ENCODE measurements at regions not wholly inside any gene's neighbourhood (a gene's known extent, or its start where the extent isn't known, plus 50 kb on each side); places are given as distances from the start of the nearest gene placed in this dataset.

DNA sequence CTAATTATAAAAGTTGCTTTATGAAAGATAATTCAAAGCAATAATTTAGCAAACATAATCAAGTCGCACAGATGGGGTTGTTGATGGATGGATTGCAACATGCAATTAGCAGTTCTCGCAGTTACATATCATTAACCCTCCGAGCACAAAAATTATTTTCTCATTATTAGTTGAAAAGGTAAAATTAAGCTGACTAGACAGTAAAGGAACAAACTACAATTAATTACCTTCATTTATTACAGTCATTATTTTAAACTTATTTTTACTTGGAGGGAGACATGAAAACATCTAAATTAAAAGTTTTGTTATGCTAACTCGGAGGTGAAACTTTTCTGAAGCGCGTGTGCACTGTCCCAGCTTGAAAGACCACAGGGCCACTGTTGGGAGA lies 146.9 kb downstream of the PHETA1 start:
- Histone ChIP-seq H3K9ac (ENCODE audit: low read length) (no peak overlapping the region), H3K79me2 (ENCODE audit: low read length) (no peaks in the 10 kb centered on the region), H3K36me3 (replicated peaks; ENCODE audit: low read depth, low read length) (no peaks in the 10 kb centered on the region), H2AFZ (ENCODE audit: low read depth, low read length) (no peak overlapping the region), H3K4me1 (ENCODE audit: low read length) (no peaks in the 10 kb centered on the region), H3K9me3 (ENCODE audit: insufficient read depth, low read length) (no peaks in the 10 kb centered on the region), H3K27me3 (ENCODE audit: low read depth, low read length) (peaks cover 14% of the 10 kb centered on the region), H3K4me3 (ENCODE audit: low read length) (no peak overlapping the region), H3K4me2 (ENCODE audit: low read length) (no peak overlapping the region), H3K27ac (ENCODE audit: low read length) (no peak overlapping the region), H4K20me1 (ENCODE audit: insufficient read depth, low read length) (no peaks in the 10 kb centered on the region)
- TF ChIP-seq, protein P1, sequence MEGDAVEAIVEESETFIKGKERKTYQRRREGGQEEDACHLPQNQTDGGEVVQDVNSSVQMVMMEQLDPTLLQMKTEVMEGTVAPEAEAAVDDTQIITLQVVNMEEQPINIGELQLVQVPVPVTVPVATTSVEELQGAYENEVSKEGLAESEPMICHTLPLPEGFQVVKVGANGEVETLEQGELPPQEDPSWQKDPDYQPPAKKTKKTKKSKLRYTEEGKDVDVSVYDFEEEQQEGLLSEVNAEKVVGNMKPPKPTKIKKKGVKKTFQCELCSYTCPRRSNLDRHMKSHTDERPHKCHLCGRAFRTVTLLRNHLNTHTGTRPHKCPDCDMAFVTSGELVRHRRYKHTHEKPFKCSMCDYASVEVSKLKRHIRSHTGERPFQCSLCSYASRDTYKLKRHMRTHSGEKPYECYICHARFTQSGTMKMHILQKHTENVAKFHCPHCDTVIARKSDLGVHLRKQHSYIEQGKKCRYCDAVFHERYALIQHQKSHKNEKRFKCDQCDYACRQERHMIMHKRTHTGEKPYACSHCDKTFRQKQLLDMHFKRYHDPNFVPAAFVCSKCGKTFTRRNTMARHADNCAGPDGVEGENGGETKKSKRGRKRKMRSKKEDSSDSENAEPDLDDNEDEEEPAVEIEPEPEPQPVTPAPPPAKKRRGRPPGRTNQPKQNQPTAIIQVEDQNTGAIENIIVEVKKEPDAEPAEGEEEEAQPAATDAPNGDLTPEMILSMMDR (IDR thresholded peaks at IDR 0.05; ENCODE audit: low read depth, low read length), result no peak
- TF ChIP-seq EZH2phosphoT487 (IDR thresholded peaks at IDR 0.05; ENCODE audit: low read depth), result no peak

DNA sequence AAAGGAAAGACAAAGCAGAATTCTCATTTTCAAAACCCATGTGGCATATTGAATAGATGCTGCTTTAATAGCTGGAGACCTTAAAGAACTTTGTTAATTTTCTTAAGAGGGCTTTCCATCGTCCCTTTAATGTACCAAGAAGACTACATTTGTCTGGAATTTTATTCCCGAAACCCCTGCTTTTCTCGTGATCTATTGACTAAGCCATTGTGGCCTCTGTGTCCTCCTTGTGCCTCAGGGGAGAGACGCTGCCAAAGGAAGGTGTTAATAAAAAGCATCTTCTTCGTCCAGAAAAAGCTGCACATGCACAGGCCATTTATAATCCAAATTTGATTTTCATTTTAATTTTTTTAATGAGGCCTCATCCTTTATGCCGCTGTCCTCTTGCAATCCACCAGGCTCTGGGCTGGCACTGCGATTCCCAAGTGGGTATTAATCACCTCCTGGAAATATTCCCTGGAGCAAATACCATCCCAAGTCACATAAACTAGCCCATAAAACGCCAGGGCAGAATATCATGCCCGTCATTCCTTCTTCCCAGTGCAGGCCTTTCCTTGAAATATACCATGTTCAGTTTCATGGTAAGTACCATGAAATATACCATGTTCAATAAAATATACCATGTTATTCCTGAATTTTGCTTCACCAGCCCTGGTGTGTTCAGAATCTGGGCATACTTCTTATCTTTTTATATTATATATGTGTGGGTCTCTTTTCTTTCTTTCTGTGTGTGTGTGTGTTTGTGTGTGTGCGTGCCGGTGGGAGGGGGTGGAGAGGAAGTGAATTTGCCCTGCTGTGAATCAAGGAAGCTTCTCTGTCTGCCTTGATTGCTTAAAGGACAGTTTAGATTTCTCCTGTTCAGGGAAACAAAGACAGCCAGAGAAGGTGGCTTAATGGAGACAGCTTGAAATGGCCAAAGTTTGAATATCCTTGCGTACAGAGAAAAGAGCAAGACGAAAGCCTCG lies 147.6 kb downstream of the PHETA1 start:
- Histone ChIP-seq H3K4me1 (ENCODE audit: low read length) (no peaks in the 10 kb centered on the region), H3K27ac (ENCODE audit: low read length) (no peak overlapping the region), H3K79me2 (ENCODE audit: low read length) (no peaks in the 10 kb centered on the region), H4K20me1 (ENCODE audit: insufficient read depth, low read length) (no peaks in the 10 kb centered on the region), H3K9ac (ENCODE audit: low read length) (no peak overlapping the region), H3K4me2 (ENCODE audit: low read length) (no peak overlapping the region), H3K27me3 (ENCODE audit: low read depth, low read length) (peaks cover 20% of the 10 kb centered on the region), H3K36me3 (replicated peaks; ENCODE audit: low read depth, low read length) (no peaks in the 10 kb centered on the region), H2AFZ (ENCODE audit: low read depth, low read length) (no peak overlapping the region), H3K9me3 (ENCODE audit: insufficient read depth, low read length) (no peaks in the 10 kb centered on the region), H3K4me3 (ENCODE audit: low read length) (no peak overlapping the region)
- TF ChIP-seq, protein P1 (IDR thresholded peaks at IDR 0.05; ENCODE audit: low read depth, low read length), result no peak
- TF ChIP-seq EZH2phosphoT487 (IDR thresholded peaks at IDR 0.05; ENCODE audit: low read depth), result no peak

DNA sequence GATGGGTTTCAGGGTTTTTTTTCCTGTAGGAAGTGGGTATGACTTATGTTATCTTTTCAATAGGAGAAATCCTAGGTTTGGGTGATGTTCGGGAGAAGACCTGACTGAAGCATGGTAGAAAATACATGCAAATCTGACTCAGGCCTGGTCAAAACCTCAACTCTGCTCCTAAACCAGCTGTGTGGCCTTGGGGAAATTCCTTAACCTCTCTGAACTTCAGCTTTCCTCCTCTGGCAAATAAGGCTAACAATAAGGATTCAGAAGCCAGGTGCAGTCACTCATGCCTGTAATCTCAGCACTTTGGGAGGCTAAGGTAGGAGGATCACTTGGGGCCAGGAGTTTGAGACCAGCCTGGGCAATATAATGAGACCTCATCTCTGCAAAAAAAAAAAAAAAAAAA lies 148.5 kb downstream of the PHETA1 start:
- TF ChIP-seq, protein P1 (IDR thresholded peaks at IDR 0.05; ENCODE audit: low read depth, low read length), result no peak
- no peak for TF ChIP-seq EZH2phosphoT487 (IDR thresholded peaks at IDR 0.05; ENCODE audit: low read depth)
- no peaks in the 10 kb centered on the region for H4K20me1 ChIP-seq (ENCODE audit: insufficient read depth, low read length)
- no peaks in the 10 kb centered on the region for H3K79me2 ChIP-seq (ENCODE audit: low read length)
- H3K36me3 ChIP-seq (replicated peaks; ENCODE audit: low read depth, low read length), result no peaks in the 10 kb centered on the region
- no peak overlapping the region for H3K27ac ChIP-seq (ENCODE audit: low read length)
- H3K27me3 ChIP-seq (ENCODE audit: low read depth, low read length), result peaks cover 20% of the 10 kb centered on the region
- H3K9me3 ChIP-seq (ENCODE audit: insufficient read depth, low read length), result no peaks in the 10 kb centered on the region
- no peak overlapping the region for H2AFZ ChIP-seq (ENCODE audit: low read depth, low read length)
- no peak overlapping the region for H3K4me3 ChIP-seq (ENCODE audit: low read length)
- H3K9ac ChIP-seq (ENCODE audit: low read length), result no peak overlapping the region
- H3K4me2 ChIP-seq (ENCODE audit: low read length), result no peak overlapping the region
- no peaks in the 10 kb centered on the region for H3K4me1 ChIP-seq (ENCODE audit: low read length)

DNA sequence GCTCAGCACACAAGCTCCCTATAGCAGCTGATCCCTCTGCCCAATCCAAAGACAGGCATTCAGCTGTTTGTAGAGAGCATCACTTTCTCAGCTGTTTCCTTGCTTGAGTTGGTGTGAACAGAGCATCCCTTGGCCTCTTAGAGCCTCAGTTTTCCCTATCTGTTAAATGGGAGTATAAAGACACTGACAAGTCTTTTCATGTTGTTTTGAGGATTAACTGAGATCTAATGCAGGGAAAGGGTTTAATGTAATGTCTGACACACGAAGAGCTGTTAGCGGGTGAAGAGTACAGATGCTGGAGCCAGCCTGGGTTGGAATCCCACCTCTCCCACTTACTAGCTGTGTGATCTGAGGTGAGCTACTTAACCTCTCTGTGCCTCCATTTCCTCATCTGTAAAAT lies 149.5 kb downstream of the PHETA1 start:
- Histone ChIP-seq H3K9me3 (ENCODE audit: insufficient read depth, low read length) (no peaks in the 10 kb centered on the region), H3K4me3 (ENCODE audit: low read length) (no peak overlapping the region), H3K27ac (ENCODE audit: low read length) (no peak overlapping the region), H3K79me2 (ENCODE audit: low read length) (no peaks in the 10 kb centered on the region), H3K9ac (ENCODE audit: low read length) (no peak overlapping the region), H3K36me3 (replicated peaks; ENCODE audit: low read depth, low read length) (no peaks in the 10 kb centered on the region), H3K4me1 (ENCODE audit: low read length) (no peaks in the 10 kb centered on the region), H3K27me3 (ENCODE audit: low read depth, low read length) (peaks cover 20% of the 10 kb centered on the region), H3K4me2 (ENCODE audit: low read length) (no peak overlapping the region), H4K20me1 (ENCODE audit: insufficient read depth, low read length) (no peaks in the 10 kb centered on the region), H2AFZ (ENCODE audit: low read depth, low read length) (no peak overlapping the region)
- TF ChIP-seq, protein P1 (IDR thresholded peaks at IDR 0.05; ENCODE audit: low read depth, low read length), result no peak
- TF ChIP-seq EZH2phosphoT487 (IDR thresholded peaks at IDR 0.05; ENCODE audit: low read depth), result no peak

All from OCI-LY3 (cell line).